Large intestine (tissue), 3 donors: ENCODE measurements at regions not wholly inside any gene's neighbourhood (a gene's known extent, or its start where the extent isn't known, plus 50 kb on each side); places are given as distances from the start of the nearest gene placed in this dataset.

Experiments used
- DNase-seq, 2 donors: peaks; one replicate each; pipeline versions ENCODE4 v3.0.0 to v3.0.0-alpha.2; 2013
- H3K27ac ChIP-seq: one replicate; pipeline ENCODE4 v1.5.1; 2013; ENCODE audit warnings: low read length
- H3K27me3 ChIP-seq: 2 replicates; pipeline ENCODE4 v1.6.1; 2013; ENCODE audit warnings: low read length; ENCODE audit not compliant: control insufficient read depth, insufficient read depth
- H3K36me3 ChIP-seq: 2 replicates; pipeline ENCODE4 v1.6.1; 2013; ENCODE audit warnings: low read length; ENCODE audit not compliant: control insufficient read depth, insufficient read depth
- H3K4me1 ChIP-seq: one replicate; pipeline ENCODE4 v1.6.1; 2013; ENCODE audit warnings: low read length; ENCODE audit not compliant: control insufficient read depth, insufficient read depth
- H3K4me3 ChIP-seq: one replicate; pipeline ENCODE4 v1.5.1; 2013; ENCODE audit warnings: low read length
- H3K9me3 ChIP-seq: one replicate; pipeline ENCODE4 v1.6.1; 2013; ENCODE audit warnings: mild to moderate bottlenecking, low read depth, low read length, moderate library complexity; ENCODE audit not compliant: control insufficient read depth
- whole genome bisulfite sequencing: methylation state at CpG from one replicate; pipeline ENCODE4 v1.1.5; 2013; ENCODE audit warnings: low lambda C conversion rate; ENCODE audit not compliant: insufficient coverage; 5-methylcytosine and 5-hydroxymethylcytosine counted together

- DNase-seq, result no peak
- no CpG with 5 or more reads among the region's 2 CpGs for WGBS
- H3K9me3 ChIP-seq, result no peaks in the 10 kb centered on the region
Observed at GRCh38 chrX:22325096-22325495, 52.4 kb downstream of the CBLL2 start.

DNA sequence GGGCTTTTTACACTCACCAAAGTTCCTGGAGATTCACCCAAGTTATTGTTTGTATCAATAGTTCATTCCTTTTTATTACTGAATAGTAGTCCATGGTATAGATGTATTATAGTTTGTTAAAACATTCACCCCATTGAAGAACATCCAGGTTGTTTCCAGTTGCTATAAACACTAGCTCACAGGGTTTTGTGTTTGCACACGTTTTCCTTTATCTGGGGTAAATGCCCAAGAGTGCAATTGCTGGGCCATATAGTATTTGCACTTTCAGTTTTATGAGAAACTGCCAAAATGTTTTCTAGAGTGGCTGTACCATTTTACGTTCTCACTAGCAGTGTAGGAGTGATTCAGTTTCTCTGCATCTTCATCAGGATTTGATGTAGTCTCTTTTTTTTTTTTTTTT, 57.1 kb downstream of the CBLL2 start:
- no peaks in the 10 kb centered on the region for H3K36me3 ChIP-seq
- H3K27me3 ChIP-seq, result no peaks in the 10 kb centered on the region
- H3K27ac ChIP-seq, result no peak overlapping the region
- no peak overlapping the region for H3K4me3 ChIP-seq
- no peaks in the 10 kb centered on the region for H3K4me1 ChIP-seq
- no peak for DNase-seq
- WGBS, result no CpG with 5 or more reads among the region's 2 CpGs
- H3K9me3 ChIP-seq, result no peaks in the 10 kb centered on the region

More at GRCh38 chrX:22325096-22325495, 52.4 kb downstream of the CBLL2 start:
- Histone ChIP-seq H3K27me3 (no peaks in the 10 kb centered on the region), H3K4me1 (no peaks in the 10 kb centered on the region), H3K27ac (no peak overlapping the region), H3K4me3 (no peak overlapping the region), H3K36me3 (no peaks in the 10 kb centered on the region)

DNA sequence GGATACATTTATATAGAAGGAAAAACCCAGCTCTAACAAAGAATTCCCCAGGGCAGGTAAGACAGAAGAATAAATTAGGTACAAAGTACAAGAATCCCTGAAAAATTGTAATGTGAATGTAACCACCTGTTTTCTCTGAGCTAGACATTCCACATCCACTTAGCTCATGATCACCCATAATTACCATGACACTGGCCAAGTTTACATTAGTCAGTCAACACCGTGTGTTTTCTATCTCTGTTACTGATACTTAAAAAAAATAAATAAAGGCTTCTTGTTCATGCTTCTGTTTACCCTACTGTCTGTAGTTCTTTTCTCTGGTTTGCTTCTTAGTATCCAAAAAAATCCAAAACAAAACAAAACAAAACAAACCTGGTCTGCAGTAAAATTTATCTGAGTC, 66.0 kb downstream of the CBLL2 start:
- Histone ChIP-seq H3K4me1 (no peaks in the 10 kb centered on the region), H3K36me3 (no peaks in the 10 kb centered on the region), H3K4me3 (no peak overlapping the region), H3K27ac (no peak overlapping the region), H3K27me3 (no peaks in the 10 kb centered on the region), H3K9me3 (no peaks in the 10 kb centered on the region)
- DNase-seq, result no peak
- WGBS, result no CpG with 5 or more reads among the region's 1 CpG

GRCh38 chrX:22339459-22339858, 66.7 kb downstream of the CBLL2 start:
- H3K4me3 ChIP-seq, result no peak overlapping the region
- no peaks in the 10 kb centered on the region for H3K36me3 ChIP-seq
- H3K27me3 ChIP-seq, result no peaks in the 10 kb centered on the region
- H3K27ac ChIP-seq, result no peak overlapping the region
- WGBS, result no CpG with 5 or more reads among the region's 1 CpG
- H3K4me1 ChIP-seq, result no peaks in the 10 kb centered on the region
- H3K9me3 ChIP-seq, result no peaks in the 10 kb centered on the region
- no peak for DNase-seq

DNA sequence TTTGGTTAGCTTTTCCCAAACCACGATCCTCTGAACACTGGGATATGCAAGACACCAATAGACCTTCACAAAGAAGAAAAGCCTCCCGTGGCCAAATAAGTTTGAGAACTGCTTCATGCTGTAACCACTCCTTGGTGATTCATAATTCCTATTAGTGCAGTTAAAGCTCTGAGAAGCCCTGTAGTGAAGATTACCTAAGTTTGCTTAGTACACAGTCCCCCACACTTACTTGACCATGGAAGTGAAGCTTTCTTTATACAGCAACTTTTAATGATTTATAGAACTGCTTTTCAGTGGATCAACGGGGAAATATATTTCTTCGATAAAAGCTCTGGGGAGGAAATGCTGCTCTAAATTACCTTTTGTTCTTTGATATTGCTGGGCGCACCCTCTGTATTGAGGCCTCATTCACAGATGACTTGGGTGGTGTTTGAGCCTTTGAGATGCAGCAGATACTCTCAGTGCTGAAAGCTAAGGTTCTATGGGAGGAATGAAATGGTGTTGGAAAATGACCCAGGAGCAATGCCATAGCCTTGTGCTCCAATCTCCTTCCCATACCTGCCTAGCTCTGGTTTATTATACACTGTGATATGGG, 67.4 kb downstream of the CBLL2 start:
- H3K27ac ChIP-seq, result no peak overlapping the region
- WGBS, result no CpG with 5 or more reads among the region's 5 CpGs
- no peaks in the 10 kb centered on the region for H3K36me3 ChIP-seq
- H3K9me3 ChIP-seq, result no peaks in the 10 kb centered on the region
- no peak overlapping the region for H3K4me3 ChIP-seq
- no peak for DNase-seq
- no peaks in the 10 kb centered on the region for H3K27me3 ChIP-seq
- H3K4me1 ChIP-seq, result no peaks in the 10 kb centered on the region

DNA sequence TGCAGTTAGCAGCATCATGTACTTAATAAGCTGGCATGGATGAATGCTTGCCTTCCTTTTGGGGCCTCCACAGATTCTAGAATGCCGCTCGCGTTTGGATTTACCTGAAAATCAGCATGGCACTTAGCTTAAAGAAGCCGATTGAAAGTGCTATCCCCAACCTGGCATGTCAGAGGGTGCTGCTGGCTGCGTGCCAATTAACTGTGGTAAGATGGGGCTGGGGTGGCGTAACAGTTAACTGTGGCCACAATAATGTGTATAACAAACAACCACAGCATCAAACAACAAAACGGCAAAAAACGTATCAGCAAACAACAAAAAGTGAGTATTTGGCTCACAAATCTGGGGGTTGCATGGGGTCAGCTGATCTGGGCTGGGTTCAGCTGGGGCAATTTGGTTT, 70.5 kb downstream of the CBLL2 start:
- no CpG with 5 or more reads among the region's 8 CpGs for WGBS
- Histone ChIP-seq H3K27ac (no peak overlapping the region), H3K4me1 (no peaks in the 10 kb centered on the region), H3K36me3 (no peaks in the 10 kb centered on the region), H3K9me3 (no peaks in the 10 kb centered on the region), H3K27me3 (no peaks in the 10 kb centered on the region), H3K4me3 (no peak overlapping the region)
- DNase-seq, result no peak

GRCh38 chrX:22345884-22346283, 73.2 kb downstream of the CBLL2 start:
- no peak for DNase-seq
- Histone ChIP-seq H3K4me3 (no peak overlapping the region), H3K9me3 (no peaks in the 10 kb centered on the region), H3K4me1 (no peaks in the 10 kb centered on the region), H3K27me3 (no peaks in the 10 kb centered on the region), H3K36me3 (no peaks in the 10 kb centered on the region), H3K27ac (no peak overlapping the region)
- no CpG with 5 or more reads among the region's 2 CpGs for WGBS

GRCh38 chrX:22347491-22347890, 74.8 kb downstream of the CBLL2 start:
- Histone ChIP-seq H3K27ac (no peak overlapping the region), H3K4me3 (no peak overlapping the region), H3K4me1 (no peaks in the 10 kb centered on the region), H3K36me3 (no peaks in the 10 kb centered on the region), H3K9me3 (no peaks in the 10 kb centered on the region), H3K27me3 (no peaks in the 10 kb centered on the region)
- DNase-seq, result no peak
- WGBS, result no CpG with 5 or more reads among the region's 1 CpG

DNA sequence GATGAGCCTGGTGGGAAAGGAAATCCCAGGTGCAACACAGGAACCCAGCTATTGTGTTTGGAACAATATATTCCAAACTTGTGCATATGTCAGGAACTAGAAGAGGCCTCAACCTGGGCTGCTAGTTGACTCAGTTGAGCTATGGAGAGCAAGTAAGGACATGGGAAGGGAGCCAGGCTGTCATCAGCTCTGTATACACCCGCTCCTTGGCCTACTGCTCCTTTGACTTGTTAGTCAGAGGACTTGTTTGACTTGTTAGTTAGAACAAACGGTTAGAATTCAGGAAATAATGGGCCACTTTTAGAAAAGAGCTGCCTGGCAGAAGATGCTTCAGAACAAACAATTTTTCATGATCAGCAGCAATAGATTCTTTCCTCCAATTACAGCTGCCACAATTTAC, 76.4 kb downstream of the CBLL2 start:
- no peak overlapping the region for H3K4me3 ChIP-seq
- no CpG with 5 or more reads among the region's 2 CpGs for WGBS

GRCh38 chrX:22351076-22351475, 78.4 kb downstream of the CBLL2 start:
- WGBS, result no CpG with 5 or more reads among the region's 3 CpGs
- Histone ChIP-seq H3K36me3 (no peaks in the 10 kb centered on the region), H3K9me3 (no peaks in the 10 kb centered on the region), H3K27ac (no peak overlapping the region), H3K4me1 (no peaks in the 10 kb centered on the region), H3K4me3 (no peak overlapping the region), H3K27me3 (no peaks in the 10 kb centered on the region)
- DNase-seq, result no peak

More for the DNA sequence above, 76.4 kb downstream of the CBLL2 start:
- Histone ChIP-seq H3K27ac (no peak overlapping the region), H3K9me3 (no peaks in the 10 kb centered on the region), H3K4me1 (no peaks in the 10 kb centered on the region), H3K27me3 (no peaks in the 10 kb centered on the region), H3K36me3 (no peaks in the 10 kb centered on the region)
- no peak for DNase-seq

DNA sequence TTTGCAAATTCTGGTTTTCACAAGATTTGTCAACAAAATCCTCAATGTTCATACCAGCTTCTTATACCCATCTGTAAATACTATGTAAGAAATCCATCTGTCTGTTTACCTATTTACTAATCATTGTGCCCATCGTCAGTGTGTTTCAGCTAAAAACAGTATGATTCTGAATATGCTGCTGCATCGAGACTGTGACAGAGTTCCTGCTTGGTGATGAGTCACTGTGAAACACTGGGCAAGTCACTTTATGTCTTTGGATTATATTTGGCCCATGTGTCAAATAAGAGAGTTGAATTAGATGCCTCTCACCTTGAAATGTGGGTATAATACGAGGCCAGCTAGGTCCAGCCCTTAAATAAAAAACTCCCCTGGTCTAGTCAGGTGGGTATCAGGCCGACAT, 79.3 kb downstream of the CBLL2 start:
- Histone ChIP-seq H3K9me3 (no peaks in the 10 kb centered on the region), H3K4me3 (no peak overlapping the region), H3K27me3 (no peaks in the 10 kb centered on the region), H3K27ac (no peak overlapping the region), H3K4me1 (no peaks in the 10 kb centered on the region), H3K36me3 (no peaks in the 10 kb centered on the region)
- no peak for DNase-seq
- no CpG with 5 or more reads among the region's 4 CpGs for WGBS
